ENCODE measurements at regions not wholly inside any gene's neighbourhood (a gene's known extent, or its start where the extent isn't known, plus 50 kb on each side); places are given as distances from the start of the nearest gene placed in this dataset.

DNA sequence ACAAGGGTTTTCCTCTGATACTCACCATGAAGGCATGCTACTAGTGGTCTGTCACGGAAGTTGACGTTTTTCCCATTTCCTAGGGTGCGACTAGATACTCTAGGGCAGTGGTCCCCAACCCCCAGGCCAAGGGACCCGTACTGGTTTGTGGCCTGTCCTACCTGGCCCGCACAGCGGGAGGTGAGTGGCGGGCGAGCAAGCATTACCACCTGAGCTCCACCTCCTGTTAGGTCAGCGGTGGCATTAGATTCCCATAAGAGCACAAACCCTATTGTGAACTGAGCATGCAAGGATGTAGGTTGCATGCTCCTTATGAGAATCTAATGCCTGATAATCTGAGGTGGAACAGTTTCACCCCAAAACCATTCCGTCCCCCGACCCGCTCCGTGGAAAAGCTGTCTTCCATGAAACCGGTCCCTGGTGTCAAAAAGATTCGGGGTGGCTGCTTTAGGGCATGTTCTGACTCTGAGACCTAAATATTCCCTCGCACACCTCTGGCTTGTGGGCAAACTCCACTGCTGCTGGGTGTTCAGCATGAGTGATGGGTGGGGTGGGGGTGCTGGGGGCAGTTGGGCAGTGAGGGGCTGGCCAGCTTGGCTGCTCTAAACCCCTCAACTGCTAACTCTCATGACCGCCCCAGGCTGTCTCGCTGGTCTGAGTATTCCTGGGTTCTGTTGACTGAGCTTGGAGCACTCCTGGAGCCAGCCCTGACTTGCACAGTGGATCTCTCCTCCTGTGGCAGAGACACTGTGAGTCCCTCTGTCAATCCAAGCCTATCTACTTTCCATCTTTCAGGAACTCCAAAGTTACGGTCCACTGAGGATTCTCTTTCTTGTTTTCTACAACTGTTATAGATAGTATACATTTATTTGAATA is 78.3 kb upstream of the NEK6 start:
- Histone ChIP-seq H3K27me3 (ENCODE audit: control insufficient read depth, insufficient read depth, low read length) (no peaks in the 10 kb centered on the region), H3K4me1 (ENCODE audit: control insufficient read depth, insufficient read depth, low read length) (no peaks in the 10 kb centered on the region), H3K4me3 (ENCODE audit: low read length) (no peak overlapping the region), H3K36me3 (ENCODE audit: control insufficient read depth, insufficient read depth, low read length) (no peaks in the 10 kb centered on the region), H3K27ac (ENCODE audit: low read length) (no peak overlapping the region), H3K9me3 (ENCODE audit: control insufficient read depth, insufficient read depth, low read length) (no peaks in the 10 kb centered on the region)
- Mint-ChIP-seq H3K27me3 (ENCODE audit: low read depth in 2 of 2) (peaks cover 0 to 4% of the 10 kb centered on the region in 2 donors), H3K27ac (no peak overlapping the region), H3K36me3 (no peaks in the 10 kb centered on the region), H3K4me1 (no peaks in the 10 kb centered on the region), H3K9me3 (no peaks in the 10 kb centered on the region), H3K4me3 (no peak overlapping the region)
- TF ChIP-seq, protein P1, sequence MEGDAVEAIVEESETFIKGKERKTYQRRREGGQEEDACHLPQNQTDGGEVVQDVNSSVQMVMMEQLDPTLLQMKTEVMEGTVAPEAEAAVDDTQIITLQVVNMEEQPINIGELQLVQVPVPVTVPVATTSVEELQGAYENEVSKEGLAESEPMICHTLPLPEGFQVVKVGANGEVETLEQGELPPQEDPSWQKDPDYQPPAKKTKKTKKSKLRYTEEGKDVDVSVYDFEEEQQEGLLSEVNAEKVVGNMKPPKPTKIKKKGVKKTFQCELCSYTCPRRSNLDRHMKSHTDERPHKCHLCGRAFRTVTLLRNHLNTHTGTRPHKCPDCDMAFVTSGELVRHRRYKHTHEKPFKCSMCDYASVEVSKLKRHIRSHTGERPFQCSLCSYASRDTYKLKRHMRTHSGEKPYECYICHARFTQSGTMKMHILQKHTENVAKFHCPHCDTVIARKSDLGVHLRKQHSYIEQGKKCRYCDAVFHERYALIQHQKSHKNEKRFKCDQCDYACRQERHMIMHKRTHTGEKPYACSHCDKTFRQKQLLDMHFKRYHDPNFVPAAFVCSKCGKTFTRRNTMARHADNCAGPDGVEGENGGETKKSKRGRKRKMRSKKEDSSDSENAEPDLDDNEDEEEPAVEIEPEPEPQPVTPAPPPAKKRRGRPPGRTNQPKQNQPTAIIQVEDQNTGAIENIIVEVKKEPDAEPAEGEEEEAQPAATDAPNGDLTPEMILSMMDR (IDR thresholded peaks at IDR 0.05), result no peak
- no peak for ATAC-seq
- WGBS (ENCODE audit: insufficient coverage), result 94% methylated on average over 18 of the region's 19 CpGs
- intact Hi-C loops (cut with micrococcal nuclease), result no loop called here
- no peak for DNase-seq

DNA sequence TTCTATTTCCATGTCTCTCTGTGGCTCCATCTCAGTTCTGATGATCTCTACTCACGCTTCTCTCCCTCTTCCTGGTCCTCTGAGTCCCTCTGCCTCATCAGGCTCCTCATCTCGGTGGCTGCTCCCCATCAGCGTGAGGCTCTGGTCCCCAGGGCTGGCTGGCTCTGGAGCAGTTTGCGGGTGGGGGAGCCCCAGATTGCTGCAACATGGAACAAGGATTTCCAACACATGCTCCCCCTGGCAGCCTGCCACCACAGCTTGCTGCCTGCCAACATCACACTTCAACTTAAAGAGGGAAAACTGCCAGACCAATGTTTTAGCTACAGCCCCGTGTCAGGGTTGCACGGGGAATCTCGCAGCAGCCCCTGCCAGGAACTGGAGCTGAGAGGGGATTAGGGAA is 77.2 kb upstream of the NEK6 start:
- no peak overlapping the region for H3K27ac Mint-ChIP-seq
- TF ChIP-seq, protein P1 (IDR thresholded peaks at IDR 0.05), result no peak
- no peak overlapping the region for H3K4me3 ChIP-seq (ENCODE audit: low read length)
- no peaks in the 10 kb centered on the region for H3K9me3 ChIP-seq (ENCODE audit: control insufficient read depth, insufficient read depth, low read length)
- intact Hi-C loops (cut with micrococcal nuclease), result no loop called here
- no peaks in the 10 kb centered on the region for H3K4me1 ChIP-seq (ENCODE audit: control insufficient read depth, insufficient read depth, low read length)
- no peaks in the 10 kb centered on the region for H3K36me3 ChIP-seq (ENCODE audit: control insufficient read depth, insufficient read depth, low read length)
- no peak overlapping the region for H3K4me3 Mint-ChIP-seq
- H3K36me3 Mint-ChIP-seq, result no peaks in the 10 kb centered on the region
- DNase-seq (no peak), ATAC-seq (no peak)
- WGBS (ENCODE audit: insufficient coverage), result 53% methylated on average over 7 of the region's 7 CpGs
- no peaks in the 10 kb centered on the region for H3K9me3 Mint-ChIP-seq
- H3K27me3 ChIP-seq (ENCODE audit: control insufficient read depth, insufficient read depth, low read length), result no peaks in the 10 kb centered on the region
- no peaks in the 10 kb centered on the region for H3K4me1 Mint-ChIP-seq
- H3K27ac ChIP-seq (ENCODE audit: low read length), result no peak overlapping the region
- H3K27me3 Mint-ChIP-seq (ENCODE audit: low read depth in 2 of 2), result peaks cover 0 to 4% of the 10 kb centered on the region in 2 donors

DNA sequence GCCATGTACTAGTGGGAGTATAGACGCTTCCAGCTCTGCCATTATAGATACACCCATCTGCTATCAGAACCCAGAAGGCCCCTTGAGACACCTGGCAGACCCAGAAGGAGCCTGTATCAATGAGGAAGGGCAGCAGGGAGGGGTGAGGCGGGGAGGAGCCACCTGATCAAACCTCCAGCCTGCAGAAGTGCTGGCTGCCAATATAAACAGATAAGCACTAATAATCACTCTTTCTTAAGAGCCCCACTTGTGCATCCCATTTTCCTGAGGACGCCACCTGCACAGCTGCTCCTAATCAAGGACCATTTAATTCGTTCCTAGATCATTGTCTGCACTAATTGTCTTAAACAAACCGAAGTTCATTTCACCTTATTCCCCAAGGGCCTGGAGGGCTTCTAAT is 75.0 kb upstream of the NEK6 start:
- no peaks in the 10 kb centered on the region for H3K9me3 Mint-ChIP-seq
- intact Hi-C loops (cut with micrococcal nuclease), result no loop called here
- H3K36me3 Mint-ChIP-seq, result no peaks in the 10 kb centered on the region
- H3K4me1 Mint-ChIP-seq, result peaks cover 0 to 7% of the 10 kb centered on the region in 2 donors
- H3K27me3 ChIP-seq (ENCODE audit: control insufficient read depth, insufficient read depth, low read length), result no peaks in the 10 kb centered on the region
- H3K9me3 ChIP-seq (ENCODE audit: control insufficient read depth, insufficient read depth, low read length), result no peaks in the 10 kb centered on the region
- TF ChIP-seq, protein P1 (IDR thresholded peaks at IDR 0.05), result no peak
- no peak overlapping the region for H3K4me3 ChIP-seq (ENCODE audit: low read length)
- no peak overlapping the region for H3K27ac ChIP-seq (ENCODE audit: low read length)
- H3K36me3 ChIP-seq (ENCODE audit: control insufficient read depth, insufficient read depth, low read length), result no peaks in the 10 kb centered on the region
- no peak for DNase-seq
- WGBS (ENCODE audit: insufficient coverage), result 82% methylated on average over 4 of the region's 5 CpGs
- ATAC-seq, result no peak
- no peak overlapping the region for H3K27ac Mint-ChIP-seq
- H3K4me3 Mint-ChIP-seq, result no peak overlapping the region
- H3K4me1 ChIP-seq (ENCODE audit: control insufficient read depth, insufficient read depth, low read length), result no peaks in the 10 kb centered on the region
- H3K27me3 Mint-ChIP-seq (ENCODE audit: low read depth in 2 of 2), result peaks cover 0 to 4% of the 10 kb centered on the region in 2 donors

DNA sequence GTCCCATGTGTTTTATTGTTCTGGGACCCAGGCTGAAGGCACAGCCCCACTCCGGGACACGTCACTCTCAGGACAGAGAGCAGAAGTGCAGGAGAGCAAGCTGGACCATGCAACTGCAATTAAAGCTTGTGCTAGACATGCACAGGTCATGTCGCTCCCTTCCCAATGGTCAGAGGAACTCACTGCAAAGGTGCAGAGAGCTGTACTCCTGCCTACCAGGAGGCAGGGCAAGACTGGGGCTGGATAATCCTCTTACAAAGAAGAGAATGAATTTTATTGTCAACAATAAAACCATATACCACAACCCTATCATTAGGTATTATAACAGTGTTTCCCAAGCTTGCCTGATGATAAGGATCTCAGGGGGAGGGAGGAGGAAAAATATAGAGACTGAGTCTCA is 74.0 kb upstream of the NEK6 start:
- no peak overlapping the region for H3K4me3 Mint-ChIP-seq
- H3K9me3 Mint-ChIP-seq, result no peaks in the 10 kb centered on the region
- Histone ChIP-seq H3K4me1 (ENCODE audit: control insufficient read depth, insufficient read depth, low read length) (no peaks in the 10 kb centered on the region), H3K36me3 (ENCODE audit: control insufficient read depth, insufficient read depth, low read length) (no peaks in the 10 kb centered on the region), H3K9me3 (ENCODE audit: control insufficient read depth, insufficient read depth, low read length) (no peaks in the 10 kb centered on the region), H3K27ac (ENCODE audit: low read length) (no peak overlapping the region), H3K4me3 (ENCODE audit: low read length) (no peak overlapping the region), H3K27me3 (ENCODE audit: control insufficient read depth, insufficient read depth, low read length) (no peaks in the 10 kb centered on the region)
- WGBS (ENCODE audit: insufficient coverage), result 97% methylated on average over 3 of the region's 3 CpGs
- no peaks in the 10 kb centered on the region for H3K36me3 Mint-ChIP-seq
- ATAC-seq (no peak), DNase-seq (no peak)
- H3K27ac Mint-ChIP-seq, result no peak overlapping the region
- peaks cover 0 to 12% of the 10 kb centered on the region in 2 donors for H3K4me1 Mint-ChIP-seq
- peaks cover 0 to 4% of the 10 kb centered on the region in 2 donors for H3K27me3 Mint-ChIP-seq (ENCODE audit: low read depth in 2 of 2)
- intact Hi-C loops (cut with micrococcal nuclease), result no loop called here
- TF ChIP-seq, protein P1 (IDR thresholded peaks at IDR 0.05), result no peak
